Panc1 (cell line): ENCODE measurements at regions not wholly inside any gene's neighbourhood (a gene's known extent, or its start where the extent isn't known, plus 50 kb on each side); places are given as distances from the start of the nearest gene placed in this dataset.

Experiments
- ATAC-seq: fragments of 200-7000 bp; cut with Tn5 transposase; 2 replicates; pipeline ENCODE4 v1.9.1; 2020; ENCODE audit warnings: mild to moderate bottlenecking, moderate library complexity
- BruUV-seq: library from RNA; stranded (reverse); fragments of 400-500 nt; replicated peaks from 2 replicates; lab custom pipeline; 2021; lab: Mats Ljungman, UMichigan
- CTCF ChIA-PET: fragments of 300-600 bp; sonication (Branson Sonifier 250); formaldehyde crosslinking; loops from one replicate; lab custom pipeline; 2022; ENCODE audit warnings: antibody characterized with exemption; lab: Charles Lee
- POLR2A ChIA-PET: fragments of 300-600 bp; sonication (Branson Sonifier 250); formaldehyde crosslinking; loops from one replicate; lab custom pipeline; 2022; ENCODE audit warnings: antibody characterized with exemption; lab: Charles Lee
- DNase-seq: peaks from one replicate; pipeline ENCODE4 v3.0.0-alpha.2; 2010; ENCODE audit warnings: low read depth, low spot score
- H3K27ac ChIP-seq: 2 replicates; pipeline ENCODE4 v1.5.1; 2011; ENCODE audit warnings: mild to moderate bottlenecking, low read length, inconsistent platforms
- H3K27me3 ChIP-seq: fragments of 200-500 bp; sonication (Bioruptor generic); 2 replicates; pipeline ENCODE4 v1.6.0; 2014; ENCODE audit warnings: low read length, inconsistent platforms; ENCODE audit not compliant: control insufficient read depth, insufficient read depth
- H3K36me3 ChIP-seq: fragments of 200-500 bp; sonication (Bioruptor generic); 2 replicates; pipeline ENCODE4 v1.5.1; 2014; ENCODE audit warnings: inconsistent platforms, mild to moderate bottlenecking, low read length, moderate library complexity; ENCODE audit not compliant: control insufficient read depth, insufficient read depth
- H3K4me1 ChIP-seq: 2 replicates; pipeline ENCODE4 v1.5.1; 2011; ENCODE audit warnings: inconsistent platforms, mild to moderate bottlenecking, low read length, moderate library complexity; ENCODE audit not compliant: control insufficient read depth, insufficient read depth
- H3K4me3 ChIP-seq, 2 experiments: 2 replicates each; pipeline ENCODE4 v1.5.1; 2011 to 2012; ENCODE audit warnings: low read depth in 2 of 2, low read length in 2 of 2, mild to moderate bottlenecking in 2 of 2, inconsistent platforms in 1 of 2, moderate library complexity in 1 of 2
- H3K9me3 ChIP-seq: fragments of 200-500 bp; sonication (Bioruptor generic); 2 replicates; pipeline ENCODE4 v1.5.1; 2014; ENCODE audit warnings: low read depth, mild to moderate bottlenecking, inconsistent platforms, low read length, moderate library complexity; ENCODE audit not compliant: control insufficient read depth, insufficient read depth
- POLR2AphosphoS5 ChIP-seq: IDR thresholded peaks from 2 replicates; pipeline ENCODE4 v1.6.1; 2012; ENCODE audit warnings: mild to moderate bottlenecking, low read depth, low read length, moderate library complexity
- SIN3A ChIP-seq: IDR thresholded peaks from 2 replicates; pipeline ENCODE4 v1.6.1; 2012; ENCODE audit warnings: low read depth, mild to moderate bottlenecking, low read length, moderate library complexity, borderline replicate concordance; ENCODE audit not compliant: insufficient read depth
- TCF7L2 ChIP-seq: IDR thresholded peaks from 2 replicates; pipeline ENCODE4 v1.6.1; 2011; ENCODE audit warnings: mild to moderate bottlenecking, low read depth, low read length, inconsistent platforms
- in situ Hi-C: cut with HindIII; loops from 2 replicates; pipeline ENCODE4 v1.10.0; 2016; ENCODE audit warnings: low sequenced_read_pairs, low pct_unique_long_range_greater_than_20kb
- intact Hi-C: fragments of 100-400 bp; cut with micrococcal nuclease; formaldehyde crosslinking; loops from one replicate; pipeline ENCODE4 v1.10.0; 2022; ENCODE audit not compliant: unreplicated experiment
- TF ChIP-seq, protein P1 (sequence below): fragments of 450-650 bp; IDR thresholded peaks from 2 replicates; pipeline ENCODE4 v1.5.1; 2017; ENCODE audit warnings: mild to moderate bottlenecking
- TF ChIP-seq, protein P2 (sequence below), 2 experiments: IDR thresholded peaks; 2 replicates each; pipeline ENCODE4 v1.6.1; 2011 to 2012; ENCODE audit warnings: low read depth in 2 of 2, control low read depth in 1 of 2, low read length in 1 of 2, mild to moderate bottlenecking in 1 of 2, moderate library complexity in 1 of 2; ENCODE audit not compliant: insufficient read depth in 1 of 2

DNA sequence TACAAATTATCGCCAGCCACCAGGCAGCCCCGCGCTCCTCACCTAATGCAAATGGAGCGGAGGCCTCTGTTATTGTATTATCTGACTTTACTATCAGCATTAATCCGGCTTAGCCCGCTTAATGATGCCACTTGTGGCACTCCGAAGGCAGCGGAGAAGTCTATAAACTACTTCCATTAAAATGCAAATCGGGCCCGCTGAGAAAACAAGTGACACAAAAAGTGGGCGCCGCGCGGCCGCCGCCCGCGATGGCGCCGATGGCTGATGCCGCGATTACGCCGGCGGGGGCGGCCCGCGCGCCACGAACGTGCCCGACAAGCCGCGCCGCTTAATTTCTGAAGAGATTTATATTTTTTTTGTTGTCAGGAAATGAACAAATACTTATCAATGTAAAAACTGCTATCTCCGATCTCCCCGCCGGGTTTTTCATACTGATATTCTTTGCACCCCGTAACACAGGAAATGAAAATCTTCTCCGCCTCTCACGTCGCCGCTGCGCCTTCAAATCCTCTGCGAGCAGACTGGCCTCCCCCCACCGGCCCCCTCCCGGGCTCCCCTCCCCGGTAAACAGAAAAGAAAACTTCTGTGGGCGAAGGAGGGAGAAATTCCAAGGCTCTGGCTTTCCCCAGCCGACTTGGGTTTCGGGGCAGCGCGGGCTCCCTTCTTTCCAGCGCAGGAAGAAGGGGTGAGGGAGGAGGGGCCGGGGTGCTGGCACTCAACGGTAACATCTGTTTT lies 221.8 kb downstream of the INSIG2 start:
- ChIA-PET POLR2A (no interaction called here), CTCF (no interaction called here)
- no peaks in the 10 kb centered on the region for H3K36me3 ChIP-seq
- peak; percentile 53 for ATAC-seq
- peaks cover 4% of the 10 kb centered on the region; the same call in 1 of the 2 replicates for H3K27me3 ChIP-seq
- H3K4me3 ChIP-seq = peak overlapping the region; percentile 46 to 51
- no peaks in the 10 kb centered on the region for H3K9me3 ChIP-seq
- in situ Hi-C loops (no loop called here), intact Hi-C loops (no loop called here)
- TF ChIP-seq TCF7L2 (no peak), POLR2AphosphoS5 (no peak), SIN3A (no peak)
- TF ChIP-seq, protein P1, sequence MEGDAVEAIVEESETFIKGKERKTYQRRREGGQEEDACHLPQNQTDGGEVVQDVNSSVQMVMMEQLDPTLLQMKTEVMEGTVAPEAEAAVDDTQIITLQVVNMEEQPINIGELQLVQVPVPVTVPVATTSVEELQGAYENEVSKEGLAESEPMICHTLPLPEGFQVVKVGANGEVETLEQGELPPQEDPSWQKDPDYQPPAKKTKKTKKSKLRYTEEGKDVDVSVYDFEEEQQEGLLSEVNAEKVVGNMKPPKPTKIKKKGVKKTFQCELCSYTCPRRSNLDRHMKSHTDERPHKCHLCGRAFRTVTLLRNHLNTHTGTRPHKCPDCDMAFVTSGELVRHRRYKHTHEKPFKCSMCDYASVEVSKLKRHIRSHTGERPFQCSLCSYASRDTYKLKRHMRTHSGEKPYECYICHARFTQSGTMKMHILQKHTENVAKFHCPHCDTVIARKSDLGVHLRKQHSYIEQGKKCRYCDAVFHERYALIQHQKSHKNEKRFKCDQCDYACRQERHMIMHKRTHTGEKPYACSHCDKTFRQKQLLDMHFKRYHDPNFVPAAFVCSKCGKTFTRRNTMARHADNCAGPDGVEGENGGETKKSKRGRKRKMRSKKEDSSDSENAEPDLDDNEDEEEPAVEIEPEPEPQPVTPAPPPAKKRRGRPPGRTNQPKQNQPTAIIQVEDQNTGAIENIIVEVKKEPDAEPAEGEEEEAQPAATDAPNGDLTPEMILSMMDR = no peak
- TF ChIP-seq, protein P2, sequence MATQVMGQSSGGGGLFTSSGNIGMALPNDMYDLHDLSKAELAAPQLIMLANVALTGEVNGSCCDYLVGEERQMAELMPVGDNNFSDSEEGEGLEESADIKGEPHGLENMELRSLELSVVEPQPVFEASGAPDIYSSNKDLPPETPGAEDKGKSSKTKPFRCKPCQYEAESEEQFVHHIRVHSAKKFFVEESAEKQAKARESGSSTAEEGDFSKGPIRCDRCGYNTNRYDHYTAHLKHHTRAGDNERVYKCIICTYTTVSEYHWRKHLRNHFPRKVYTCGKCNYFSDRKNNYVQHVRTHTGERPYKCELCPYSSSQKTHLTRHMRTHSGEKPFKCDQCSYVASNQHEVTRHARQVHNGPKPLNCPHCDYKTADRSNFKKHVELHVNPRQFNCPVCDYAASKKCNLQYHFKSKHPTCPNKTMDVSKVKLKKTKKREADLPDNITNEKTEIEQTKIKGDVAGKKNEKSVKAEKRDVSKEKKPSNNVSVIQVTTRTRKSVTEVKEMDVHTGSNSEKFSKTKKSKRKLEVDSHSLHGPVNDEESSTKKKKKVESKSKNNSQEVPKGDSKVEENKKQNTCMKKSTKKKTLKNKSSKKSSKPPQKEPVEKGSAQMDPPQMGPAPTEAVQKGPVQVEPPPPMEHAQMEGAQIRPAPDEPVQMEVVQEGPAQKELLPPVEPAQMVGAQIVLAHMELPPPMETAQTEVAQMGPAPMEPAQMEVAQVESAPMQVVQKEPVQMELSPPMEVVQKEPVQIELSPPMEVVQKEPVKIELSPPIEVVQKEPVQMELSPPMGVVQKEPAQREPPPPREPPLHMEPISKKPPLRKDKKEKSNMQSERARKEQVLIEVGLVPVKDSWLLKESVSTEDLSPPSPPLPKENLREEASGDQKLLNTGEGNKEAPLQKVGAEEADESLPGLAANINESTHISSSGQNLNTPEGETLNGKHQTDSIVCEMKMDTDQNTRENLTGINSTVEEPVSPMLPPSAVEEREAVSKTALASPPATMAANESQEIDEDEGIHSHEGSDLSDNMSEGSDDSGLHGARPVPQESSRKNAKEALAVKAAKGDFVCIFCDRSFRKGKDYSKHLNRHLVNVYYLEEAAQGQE (IDR thresholded peaks at IDR 0.05; ENCODE audit: insufficient read depth in 1 of 2, low read depth in 2 of 2, low read length in 1 of 2) = no peak
- no TSS peak for BruUV-seq
- H3K27ac ChIP-seq = no peak overlapping the region
- DNase-seq = no peak
- H3K4me1 ChIP-seq = no peaks in the 10 kb centered on the region

DNA sequence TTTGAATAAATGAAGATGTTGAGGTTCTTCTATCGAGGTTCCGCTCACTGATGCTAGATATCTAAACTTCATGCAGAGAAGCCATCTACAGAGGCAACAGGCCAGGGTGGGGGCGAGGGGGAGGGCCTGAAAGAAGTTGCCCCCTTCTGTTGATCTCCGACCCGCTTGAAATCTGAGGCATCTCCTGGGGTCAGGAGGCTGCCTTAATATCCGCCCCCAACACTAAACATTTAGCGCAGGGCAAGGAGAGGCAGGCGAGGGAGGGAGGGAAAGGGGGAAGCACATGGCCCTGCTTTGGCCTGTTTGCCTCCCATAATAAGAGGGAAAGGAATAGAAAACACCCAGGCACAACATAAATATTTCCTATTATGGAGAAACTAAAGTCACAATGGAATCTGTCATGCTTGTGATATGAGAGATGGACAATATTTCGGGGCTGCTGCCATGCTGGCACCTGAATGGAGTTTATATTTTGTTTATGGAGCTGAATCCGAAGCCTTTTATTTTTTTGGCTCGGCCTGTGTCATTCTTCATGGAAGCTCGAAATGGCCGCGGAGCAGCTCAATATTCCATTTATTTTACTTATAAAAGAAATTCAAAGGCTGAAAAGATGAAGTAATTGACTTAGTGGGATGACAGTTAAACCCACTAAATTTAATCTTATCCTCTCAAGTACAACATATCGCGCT lies 221.1 kb downstream of the INSIG2 start:
- Histone ChIP-seq H3K4me1 (no peaks in the 10 kb centered on the region), H3K27me3 (peaks cover 4% of the 10 kb centered on the region; the same call in 1 of the 2 replicates), H3K4me3 (peak overlapping the region; percentile 46 to 51), H3K9me3 (no peaks in the 10 kb centered on the region), H3K27ac (no peak overlapping the region), H3K36me3 (no peaks in the 10 kb centered on the region)
- no TSS peak for BruUV-seq
- intact Hi-C loops (no loop called here), in situ Hi-C loops (no loop called here)
- ChIA-PET CTCF (no interaction called here), POLR2A (no interaction called here)
- DNase-seq = no peak
- TF ChIP-seq, protein P2 (IDR thresholded peaks at IDR 0.05; ENCODE audit: insufficient read depth in 1 of 2, low read depth in 2 of 2, low read length in 1 of 2) = no peak
- TF ChIP-seq POLR2AphosphoS5 (no peak), SIN3A (no peak), TCF7L2 (no peak)
- TF ChIP-seq, protein P1 = no peak
- no peak for ATAC-seq
